Activated CD4-positive, alpha-beta T cell treated with anti-CD3 and anti-CD28 coated beads, Interleukin-2, amount 50 U/mL, for 4 hours (primary cell): ENCODE measurements at regions not wholly inside any gene's neighbourhood (a gene's known extent, or its start where the extent isn't known, plus 50 kb on each side); places are given as distances from the start of the nearest gene placed in this dataset.

Experiments
- DNase-seq, 2 experiments: peaks; one replicate each; pipeline ENCODE4 v3.0.0-alpha.2; 2020

DNA sequence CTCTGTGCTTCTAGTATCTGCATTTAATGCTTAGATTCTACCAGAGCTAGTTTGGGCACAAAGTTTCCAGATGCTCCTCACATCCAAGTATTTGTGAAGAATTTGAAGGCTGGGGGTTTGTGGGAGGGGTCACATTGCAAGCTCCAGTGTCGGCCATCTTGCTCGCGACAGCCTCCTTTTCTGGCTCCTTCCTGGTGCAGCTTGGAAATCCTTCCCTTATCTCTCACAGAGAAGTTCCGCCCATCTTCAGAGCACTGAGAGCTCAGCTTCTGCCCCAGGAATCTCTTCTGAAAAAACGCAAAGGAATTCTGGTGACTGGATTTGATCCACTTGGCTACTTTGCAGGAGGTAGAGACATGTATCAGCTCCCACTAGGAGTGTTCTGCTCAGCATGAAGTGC, 497.5 kb downstream of the TBC1D22A start:
- no peak for DNase-seq

DNA sequence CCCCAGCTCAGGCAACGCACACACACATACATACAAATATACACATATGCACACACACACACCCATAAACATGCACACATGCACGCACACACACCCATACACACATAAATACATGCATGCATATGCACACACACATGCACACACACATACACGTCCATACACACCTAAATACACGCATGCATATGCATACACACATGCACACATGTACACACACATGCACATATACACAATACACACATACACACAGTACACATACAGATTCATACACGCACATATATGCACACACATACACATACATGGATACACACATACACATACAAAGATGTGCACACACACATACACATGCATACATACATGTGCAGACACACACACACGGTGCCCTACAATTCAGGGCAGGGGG, 496.6 kb downstream of the TBC1D22A start:
- DNase-seq: no peak

DNA sequence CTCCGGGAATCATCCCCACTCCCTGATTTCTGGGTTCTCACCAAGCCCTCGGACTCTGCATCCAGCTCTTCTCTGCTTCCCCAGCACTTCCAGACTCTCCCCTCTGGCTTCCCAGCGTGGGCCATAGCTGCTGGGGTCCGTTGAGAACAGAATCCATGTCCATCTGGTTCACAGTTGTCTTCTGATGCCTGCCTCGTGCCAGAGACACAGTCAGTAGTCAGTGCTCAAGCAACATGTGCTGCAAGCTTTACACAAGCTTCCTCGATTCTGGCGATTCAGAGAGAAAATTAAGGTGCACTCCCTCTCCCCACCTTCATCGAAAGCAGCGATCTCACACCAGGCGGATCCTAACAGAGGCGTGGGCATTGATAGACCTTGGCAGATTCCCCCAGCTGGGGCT, 495.5 kb downstream of the TBC1D22A start:
- no peak for DNase-seq

DNA sequence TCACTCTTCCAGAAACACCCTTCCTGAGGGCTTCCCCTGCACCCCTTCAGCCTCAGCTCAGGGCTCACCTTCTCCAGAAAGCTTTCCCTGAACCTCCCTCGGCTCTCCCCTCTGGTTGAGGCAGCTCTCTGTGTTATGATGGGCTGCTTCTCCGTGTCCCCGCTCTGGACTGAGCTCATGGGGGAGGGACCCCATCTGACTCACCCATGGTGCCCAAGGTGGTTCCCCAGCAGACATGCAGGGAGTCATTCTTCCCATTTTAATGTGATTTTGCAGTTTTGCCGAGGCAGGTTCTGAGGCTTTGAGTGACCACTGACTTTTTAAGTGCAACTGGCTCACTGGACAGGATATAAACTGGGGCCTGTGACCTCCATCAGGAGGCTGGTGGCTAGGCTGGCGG, 495.1 kb downstream of the TBC1D22A start:
- DNase-seq: no peak

DNA sequence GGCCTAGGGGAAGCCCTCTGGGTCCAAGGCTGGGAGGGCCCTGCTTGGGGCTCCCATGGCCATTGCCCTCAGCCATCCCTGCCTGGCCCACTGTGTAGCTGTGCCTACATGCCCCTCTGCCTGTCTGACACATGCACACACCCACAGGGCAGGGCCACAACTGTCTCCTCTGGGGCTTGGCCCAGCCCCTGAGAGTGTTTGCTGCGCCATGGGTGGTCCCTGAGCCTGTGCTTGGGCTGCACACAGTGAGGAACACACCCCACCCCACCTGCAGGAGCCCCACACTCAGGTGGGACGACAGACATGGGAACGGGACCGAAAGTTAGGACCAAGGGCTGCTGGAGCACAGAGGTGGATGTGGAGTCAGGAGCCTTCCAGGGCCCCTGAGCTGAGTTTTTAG, 489.5 kb downstream of the TBC1D22A start:
- DNase-seq: no peak

DNA sequence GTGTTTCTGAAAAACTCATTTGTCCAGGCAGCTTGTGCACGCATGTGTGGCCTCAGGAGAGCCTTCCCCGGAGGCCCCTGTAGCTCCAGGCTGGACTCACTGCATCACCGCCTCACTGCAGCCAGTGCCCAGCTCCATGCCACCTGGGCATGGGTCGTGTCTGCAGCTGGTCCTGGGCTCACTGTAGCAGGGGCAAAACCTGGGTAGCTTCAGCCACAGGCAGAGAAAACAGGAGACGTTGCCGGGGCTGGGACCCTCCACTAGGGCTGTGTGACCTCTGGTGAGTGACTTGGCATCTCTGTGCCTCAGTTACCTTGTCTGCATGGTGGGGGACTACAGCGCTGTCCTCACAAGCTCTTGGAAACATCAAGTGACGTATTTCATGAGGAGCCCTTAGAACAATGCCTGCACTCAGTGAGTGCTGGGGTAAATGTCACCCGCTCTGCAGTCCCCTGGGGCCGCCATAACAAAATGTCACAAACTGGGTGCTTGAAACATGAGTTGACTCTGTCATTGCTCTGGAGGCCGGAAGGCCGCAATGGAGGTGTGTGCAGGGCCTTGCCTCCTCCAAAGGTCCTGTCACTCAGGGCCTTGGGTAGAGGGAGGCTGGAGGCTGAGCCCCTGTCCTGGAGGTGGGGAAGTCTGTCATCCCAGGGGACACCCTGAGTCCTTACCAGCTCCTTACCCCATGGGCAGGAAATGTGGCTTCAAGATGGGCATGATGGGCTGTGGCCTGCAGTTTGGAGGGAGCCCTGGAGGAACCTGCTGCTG, 488.7 kb downstream of the TBC1D22A start:
- DNase-seq: no peak

DNA sequence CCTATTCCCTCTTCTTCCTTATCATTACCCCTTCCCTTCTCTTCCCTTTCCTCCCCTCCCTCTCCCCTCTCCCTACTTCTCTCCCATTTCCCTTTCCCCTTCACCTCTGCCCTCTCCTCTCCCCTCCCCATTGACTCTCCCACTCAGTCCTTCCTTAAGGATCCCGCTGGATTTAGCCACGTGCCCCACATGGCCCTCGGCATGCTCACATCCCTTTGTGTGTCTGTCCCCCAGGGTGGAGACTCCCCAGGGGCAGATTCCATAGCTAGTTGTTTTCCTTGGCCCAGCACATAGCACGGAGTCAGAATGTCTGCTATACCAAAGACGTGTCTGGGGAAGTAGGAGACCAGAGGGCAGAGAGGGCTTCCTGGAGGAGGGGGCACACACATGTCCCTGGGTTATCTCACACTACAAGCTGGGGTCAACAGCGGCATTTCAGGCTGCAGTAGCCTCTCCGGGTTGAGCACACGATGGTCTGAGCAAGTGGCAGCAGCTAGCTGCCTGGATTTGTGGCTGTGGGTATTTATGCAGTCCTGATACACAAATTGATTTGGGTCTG, 487.0 kb downstream of the TBC1D22A start:
- DNase-seq: no peak

DNA sequence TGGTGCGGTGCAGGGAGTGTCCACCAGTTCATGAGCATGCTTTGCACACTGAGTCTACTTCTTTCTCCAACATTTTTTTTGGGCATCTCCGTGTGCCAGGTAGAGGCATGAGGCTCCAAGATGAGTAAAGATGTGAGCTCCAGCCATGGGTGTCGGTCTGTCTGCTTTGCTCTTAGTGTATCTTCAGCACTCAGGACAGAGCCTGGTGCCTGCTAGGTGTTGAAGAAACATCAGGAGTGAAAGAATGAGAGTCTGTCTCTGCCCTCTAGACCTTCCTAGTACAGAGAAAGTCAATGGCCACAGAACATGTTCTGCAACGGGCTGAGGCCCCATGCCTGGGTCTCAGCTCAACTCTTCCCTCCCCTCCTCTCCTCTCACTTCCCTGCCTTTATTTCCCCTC, 486.5 kb downstream of the TBC1D22A start:
- no peak for DNase-seq

DNA sequence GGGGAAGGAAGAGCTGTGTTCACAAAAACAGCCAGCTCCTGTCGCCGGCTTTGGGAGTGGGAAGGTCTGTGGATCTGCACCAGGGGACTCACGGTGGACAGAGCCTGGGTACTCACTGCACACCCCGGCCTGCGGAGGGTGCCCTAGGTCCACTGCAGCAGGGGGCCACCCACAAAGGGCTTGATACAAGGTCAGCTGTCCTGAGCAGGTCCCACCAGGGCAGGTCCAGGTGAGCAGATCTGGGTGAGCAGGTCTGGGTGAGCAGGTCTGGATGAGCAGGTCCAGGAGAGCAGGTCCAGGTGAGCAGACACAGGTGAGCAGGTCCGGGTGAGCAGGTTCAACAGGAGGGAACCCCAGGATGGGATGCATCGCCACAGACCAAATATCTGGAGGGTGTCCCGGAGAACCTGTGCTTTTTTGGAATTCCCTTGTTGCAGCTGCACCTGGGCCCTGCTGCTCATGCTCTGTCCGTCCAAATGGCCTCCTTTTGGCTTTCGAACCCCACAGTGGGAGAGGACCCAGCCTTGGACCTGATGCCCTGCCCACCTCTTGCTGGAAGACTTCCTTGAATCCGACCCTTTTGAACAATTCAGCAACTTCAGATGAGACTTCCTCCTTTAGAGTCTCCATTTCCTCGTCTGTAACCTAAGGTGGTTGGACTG, 485.3 kb downstream of the TBC1D22A start:
- no peak for DNase-seq

DNA sequence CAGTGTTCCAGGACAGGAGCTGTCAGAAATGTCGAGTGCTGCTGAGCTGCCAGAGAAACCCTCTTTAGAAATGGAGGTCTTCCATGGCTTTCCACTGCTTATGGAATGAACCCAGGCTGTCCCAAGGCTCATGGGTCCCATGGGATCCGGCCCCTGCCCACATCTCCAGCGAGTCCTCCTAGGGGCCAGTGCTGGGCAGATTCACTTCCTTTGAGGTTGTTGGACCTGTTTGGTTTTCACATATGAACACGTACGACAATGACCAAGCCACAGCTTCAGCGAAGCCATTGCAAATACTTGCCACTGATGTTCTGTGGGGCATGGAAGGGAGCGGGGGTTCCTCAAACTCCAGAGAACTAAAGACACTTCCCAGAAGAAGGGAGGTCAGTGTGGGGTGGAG, 483.3 kb downstream of the TBC1D22A start:
- no peak for DNase-seq

DNA sequence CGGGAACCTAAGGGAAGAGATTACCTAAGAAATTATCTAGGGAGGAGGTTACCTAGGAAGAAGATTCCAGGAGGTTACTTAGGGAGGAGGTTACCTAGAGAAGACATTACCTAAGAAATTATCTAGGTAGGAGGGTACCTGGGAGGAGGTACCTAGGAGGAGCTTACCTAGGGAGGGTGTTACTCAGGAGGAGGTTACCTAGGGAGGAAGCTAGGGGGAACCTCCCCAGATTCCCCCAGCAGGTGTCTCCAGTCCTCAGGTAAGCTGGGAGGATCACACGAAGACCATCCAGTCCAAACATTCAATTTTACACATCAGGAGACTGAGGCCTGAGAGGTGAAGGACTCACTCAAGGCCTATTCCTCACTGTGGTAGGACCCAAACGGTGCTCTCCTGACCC, 482.8 kb downstream of the TBC1D22A start:
- no peak for DNase-seq

DNA sequence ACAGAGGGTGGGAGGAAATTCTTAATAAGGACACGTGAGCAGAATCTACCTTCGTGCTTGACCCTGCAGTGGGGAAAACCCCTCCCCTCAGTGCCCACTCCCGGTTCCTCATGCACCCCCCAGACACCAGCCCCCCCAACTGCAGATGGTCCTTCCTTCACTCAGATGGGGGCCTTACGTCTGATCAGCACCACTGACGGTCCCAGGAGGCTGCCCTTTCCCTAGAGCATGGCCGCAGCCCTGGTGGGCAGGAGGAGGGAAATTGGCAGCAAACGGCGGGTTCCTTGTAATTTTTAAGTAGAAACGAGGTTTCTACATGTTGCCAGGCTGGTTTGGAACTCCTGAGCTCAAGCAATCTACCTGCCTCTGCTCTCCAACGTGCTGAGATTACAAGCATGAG, 477.7 kb downstream of the TBC1D22A start:
- no peak for DNase-seq

DNA sequence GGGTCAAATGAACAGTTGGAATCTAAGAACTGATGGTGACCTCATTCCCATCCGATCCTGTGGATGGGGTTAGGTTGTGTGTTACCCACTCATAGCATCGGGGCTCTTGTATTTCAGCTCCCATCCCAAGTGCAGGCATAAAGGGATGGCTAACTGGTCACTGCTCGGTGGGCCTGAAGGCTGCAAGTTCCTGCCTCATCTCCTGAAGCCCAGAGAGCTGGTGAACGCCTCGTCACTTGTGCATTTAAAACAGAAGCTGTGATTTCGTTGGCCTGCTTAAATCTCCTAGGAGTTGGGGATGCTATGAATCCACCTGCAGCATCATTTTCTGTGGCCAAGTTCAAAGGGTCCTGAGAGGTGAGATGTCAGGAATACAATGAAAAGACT, 477.0 kb downstream of the TBC1D22A start:
- DNase-seq: no peak

DNA sequence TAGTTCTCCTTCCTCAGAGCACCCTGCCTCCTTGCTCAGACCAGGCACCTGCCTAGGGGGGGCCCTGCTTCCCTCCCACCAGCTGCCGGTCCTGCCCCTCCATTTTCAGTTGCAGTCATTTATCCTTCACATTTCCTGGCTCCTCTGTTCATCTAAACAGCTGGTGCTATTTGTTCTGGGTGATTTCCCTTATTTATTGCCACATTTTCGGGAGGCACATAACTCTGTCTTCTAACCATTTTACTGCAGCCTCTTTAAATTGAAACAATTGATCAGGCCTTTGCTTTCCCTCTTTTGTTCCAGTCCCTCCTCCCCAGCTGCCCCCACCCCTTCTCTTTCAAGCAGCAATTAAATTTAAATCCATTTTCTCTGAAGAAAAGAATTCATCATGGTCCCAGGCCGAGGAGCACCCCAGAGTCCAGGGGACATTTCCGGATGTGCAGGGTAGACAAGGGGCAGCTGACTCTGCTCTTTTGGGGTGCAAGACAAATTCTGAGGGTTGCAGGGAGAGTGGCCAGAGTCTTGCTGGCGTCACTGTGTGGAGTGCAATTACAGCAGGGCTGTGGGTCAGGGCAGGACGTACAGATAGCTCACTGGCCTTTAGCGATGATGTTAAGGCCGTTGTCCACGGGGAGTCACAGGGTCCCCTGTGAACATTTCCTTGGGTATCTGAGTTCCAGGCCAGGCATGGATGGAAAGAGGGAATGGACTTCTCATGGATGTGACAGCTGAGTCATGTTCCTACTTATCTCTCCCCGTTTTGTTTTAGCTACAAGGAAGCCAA, 476.4 kb downstream of the TBC1D22A start:
- no peak for DNase-seq

DNA sequence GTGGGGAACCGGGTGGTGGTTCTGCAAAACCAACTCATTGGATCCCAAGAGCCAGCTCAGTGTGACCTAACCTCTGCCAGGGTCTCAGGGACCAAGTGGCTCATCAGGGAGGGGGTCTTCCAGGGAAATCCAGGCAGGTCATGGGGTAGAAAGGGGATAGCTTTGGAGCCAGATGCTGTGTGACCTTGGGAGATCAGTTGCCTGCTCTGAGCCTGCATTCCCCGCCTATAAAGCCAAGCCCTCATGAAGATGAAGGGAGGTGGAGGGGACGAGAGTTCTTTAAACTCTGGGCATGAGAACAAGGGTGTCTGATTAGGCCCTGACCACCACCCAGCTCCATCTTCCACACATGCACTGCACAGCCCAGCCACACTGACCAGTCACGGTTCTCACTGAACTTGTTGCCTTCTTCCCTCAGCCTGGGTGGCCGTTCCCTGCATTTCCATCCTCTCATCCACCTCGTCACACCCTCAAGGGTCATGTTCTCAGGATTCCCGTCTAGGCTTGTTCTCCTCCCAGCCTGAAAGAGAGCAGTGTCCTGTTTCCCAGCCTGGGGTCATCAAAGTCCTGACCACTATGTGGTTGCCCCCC, 475.5 kb downstream of the TBC1D22A start:
- no peak for DNase-seq

DNA sequence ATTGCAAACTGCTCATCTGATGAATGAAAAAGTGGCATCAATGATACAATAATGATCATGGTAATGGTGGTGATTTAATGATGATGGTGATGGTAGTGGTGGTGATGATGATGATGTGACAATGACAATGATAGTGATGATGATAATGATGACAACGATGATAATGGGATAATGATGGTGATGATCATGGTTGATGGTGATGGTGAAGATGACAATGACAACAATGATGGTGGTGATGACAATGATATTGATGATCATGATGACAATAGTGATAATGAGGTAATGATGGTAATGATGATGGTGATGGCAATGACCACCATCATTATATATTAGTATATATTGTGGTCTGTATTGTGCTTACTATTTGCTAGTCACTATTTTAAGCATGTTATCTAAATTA, 474.3 kb downstream of the TBC1D22A start:
- no peak for DNase-seq

DNA sequence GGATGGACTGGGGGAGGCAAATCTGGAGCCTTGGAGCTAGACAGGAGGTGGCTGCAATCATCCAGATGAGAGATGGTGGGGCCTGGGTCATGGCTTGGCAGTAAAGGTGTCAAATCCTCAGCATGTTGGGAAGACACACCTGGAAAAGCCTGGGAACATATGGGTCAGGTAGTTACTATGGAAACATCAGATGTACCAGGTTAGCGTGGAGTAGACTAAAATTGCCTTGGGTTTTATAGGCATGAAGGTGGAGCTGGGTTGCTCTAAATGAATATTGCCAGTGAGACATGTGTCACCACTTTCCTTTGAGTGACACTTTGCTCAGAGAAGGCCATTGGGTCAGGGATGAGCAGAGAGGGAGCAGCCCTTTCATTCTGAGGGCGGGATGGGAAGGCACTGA, 473.7 kb downstream of the TBC1D22A start:
- no peak for DNase-seq

DNA sequence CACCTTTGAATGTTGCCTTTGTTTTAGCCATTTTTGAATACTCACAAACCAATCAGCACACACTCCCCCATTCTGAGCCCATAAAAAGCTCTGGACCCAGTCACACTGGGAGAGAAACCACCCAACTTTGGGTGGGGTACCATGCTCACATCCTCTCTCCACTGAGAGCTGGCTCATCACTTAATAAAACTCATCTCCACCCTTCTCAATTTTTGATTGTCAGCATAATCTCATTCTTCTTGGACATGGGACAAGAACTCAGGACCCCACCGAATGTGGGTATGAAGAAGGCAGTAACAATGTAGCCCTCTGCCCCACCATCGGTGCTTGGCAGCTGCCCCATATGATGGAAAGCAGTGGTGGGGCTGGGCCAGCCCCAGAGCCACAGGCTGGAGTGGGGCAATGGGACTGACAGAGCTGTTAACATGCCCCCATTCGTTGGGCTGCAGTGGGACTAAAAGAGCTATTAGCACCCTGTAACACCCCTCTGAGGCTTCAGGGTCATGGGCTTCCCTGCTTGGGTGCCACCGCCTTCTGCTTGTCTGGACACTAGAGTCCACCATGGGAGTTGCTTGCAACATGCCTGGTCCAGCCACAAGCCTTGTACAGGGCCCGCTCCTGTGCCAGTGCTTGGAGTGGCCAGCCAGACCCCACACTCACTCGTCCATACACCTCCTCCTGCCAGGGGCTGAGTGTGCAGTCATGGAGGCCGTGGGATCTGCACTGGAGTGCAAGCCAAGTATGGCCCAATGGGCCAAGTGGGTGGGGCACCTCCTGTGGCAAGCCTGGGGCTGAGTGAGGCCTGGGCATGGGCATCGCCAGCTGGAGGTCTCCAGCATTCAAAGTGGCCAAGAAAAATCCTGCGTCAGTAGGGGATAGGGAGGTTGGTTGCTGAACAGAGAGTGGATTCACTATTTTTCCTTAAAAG, 471.1 kb downstream of the TBC1D22A start:
- no peak for DNase-seq

DNA sequence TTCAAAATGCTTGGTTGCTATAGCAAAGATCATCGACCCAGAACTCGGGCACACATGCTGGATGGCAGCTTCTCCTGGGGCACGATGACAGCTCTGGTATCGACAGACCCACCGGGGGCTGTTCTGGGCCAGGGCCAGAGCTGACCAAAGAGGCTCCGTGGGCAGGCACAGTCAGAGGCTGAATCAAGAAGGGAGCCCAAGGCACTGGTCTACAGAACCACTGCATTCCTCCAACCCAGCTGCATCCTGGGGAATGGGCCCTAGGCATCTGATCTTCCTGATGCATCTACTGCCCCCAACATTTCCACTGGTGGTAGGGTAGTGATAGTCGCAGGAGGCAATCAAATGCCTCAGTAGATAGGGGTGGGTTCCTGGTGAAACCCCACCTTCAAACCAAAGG, 470.3 kb downstream of the TBC1D22A start:
- no peak for DNase-seq

DNA sequence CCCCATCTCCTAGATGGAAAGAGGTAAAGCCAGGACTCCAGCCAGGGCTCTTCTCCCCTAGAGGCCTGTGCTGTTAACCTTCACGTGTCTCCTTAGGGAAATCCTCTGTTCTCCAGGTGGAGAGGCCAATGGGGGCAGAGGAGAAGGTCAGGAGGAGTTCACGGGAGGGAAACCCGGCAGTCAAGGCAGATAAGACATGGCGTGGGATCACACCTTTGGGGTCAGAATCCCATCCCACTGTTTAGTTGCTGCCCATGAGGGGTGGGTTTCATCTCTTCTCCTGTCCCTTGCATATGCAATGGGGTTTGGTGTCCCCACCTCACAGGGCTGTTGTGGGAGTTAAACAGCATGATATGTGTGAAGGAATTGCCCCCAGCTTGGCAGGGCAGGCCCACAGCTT, 469.7 kb downstream of the TBC1D22A start:
- DNase-seq: no peak

DNA sequence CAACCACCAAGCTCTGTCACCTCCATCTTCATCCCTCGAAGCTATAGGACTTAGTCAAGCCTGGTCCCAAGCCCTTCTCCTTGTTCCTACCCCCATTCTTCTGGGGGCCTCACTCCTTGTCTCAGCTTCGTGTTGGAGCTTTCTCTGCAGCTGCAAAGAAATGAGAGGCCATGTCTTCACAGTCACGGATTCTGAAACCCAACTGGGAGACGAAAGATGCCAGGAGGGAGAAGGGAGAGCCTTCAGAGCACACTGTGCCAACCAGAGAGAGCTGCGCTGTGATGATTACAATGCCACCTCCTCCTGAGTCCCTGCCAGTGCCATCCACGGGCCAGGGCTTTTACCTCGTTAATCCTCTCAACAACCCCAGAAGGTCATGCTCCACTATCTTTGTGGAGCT, 469.3 kb downstream of the TBC1D22A start:
- no peak for DNase-seq

DNA sequence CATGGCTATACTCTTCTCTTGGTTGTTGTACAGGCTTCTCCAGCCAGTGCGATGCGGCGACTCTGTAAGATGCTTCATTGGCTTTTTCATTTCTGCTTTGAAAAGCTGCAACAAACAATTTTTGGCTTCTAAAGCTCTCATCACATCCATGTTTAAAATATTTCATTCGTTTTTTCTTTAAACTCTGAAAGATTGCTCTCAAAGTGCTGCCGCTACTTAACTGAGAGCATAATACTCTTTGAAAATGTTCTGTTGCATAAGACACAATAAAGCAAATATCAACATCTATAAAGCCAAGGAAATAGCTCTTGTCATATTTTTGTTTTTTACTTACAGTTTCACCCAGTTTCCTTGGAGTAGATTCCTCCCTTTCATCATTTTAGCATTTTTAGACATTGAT, 468.3 kb downstream of the TBC1D22A start:
- DNase-seq: no peak
